ENCODE measurements at regions not wholly inside any gene's neighbourhood (a gene's known extent, or its start where the extent isn't known, plus 50 kb on each side); places are given as distances from the start of the nearest gene placed in this dataset.

DNA sequence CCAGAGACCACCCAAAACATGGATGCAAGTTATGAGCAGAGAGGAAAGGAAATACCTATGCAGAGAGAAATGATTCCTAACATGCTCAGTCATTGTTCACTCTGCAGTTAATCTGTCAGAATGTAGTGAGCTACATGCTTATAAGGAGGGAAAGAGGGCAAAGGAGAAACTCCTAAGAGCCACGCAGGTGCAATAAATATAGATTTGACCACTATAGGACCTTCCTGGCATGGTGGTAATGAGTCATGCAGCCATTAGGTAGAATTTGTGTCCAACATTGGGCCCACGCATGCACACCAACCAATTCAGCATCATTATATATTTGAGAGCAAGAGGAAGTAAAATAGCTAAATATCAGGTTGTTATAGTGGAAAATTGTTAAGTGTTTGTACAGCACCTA, 699.9 kb downstream of the DSC3 start:
- TF ChIP-seq, protein P1, sequence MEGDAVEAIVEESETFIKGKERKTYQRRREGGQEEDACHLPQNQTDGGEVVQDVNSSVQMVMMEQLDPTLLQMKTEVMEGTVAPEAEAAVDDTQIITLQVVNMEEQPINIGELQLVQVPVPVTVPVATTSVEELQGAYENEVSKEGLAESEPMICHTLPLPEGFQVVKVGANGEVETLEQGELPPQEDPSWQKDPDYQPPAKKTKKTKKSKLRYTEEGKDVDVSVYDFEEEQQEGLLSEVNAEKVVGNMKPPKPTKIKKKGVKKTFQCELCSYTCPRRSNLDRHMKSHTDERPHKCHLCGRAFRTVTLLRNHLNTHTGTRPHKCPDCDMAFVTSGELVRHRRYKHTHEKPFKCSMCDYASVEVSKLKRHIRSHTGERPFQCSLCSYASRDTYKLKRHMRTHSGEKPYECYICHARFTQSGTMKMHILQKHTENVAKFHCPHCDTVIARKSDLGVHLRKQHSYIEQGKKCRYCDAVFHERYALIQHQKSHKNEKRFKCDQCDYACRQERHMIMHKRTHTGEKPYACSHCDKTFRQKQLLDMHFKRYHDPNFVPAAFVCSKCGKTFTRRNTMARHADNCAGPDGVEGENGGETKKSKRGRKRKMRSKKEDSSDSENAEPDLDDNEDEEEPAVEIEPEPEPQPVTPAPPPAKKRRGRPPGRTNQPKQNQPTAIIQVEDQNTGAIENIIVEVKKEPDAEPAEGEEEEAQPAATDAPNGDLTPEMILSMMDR (IDR thresholded peaks at IDR 0.05), result no peak
- no peak for TF ChIP-seq POLR2A (IDR thresholded peaks at IDR 0.05)
- 47 to 62% methylated on average over 2 of the region's 2 CpGs for WGBS, 2 donors

DNA sequence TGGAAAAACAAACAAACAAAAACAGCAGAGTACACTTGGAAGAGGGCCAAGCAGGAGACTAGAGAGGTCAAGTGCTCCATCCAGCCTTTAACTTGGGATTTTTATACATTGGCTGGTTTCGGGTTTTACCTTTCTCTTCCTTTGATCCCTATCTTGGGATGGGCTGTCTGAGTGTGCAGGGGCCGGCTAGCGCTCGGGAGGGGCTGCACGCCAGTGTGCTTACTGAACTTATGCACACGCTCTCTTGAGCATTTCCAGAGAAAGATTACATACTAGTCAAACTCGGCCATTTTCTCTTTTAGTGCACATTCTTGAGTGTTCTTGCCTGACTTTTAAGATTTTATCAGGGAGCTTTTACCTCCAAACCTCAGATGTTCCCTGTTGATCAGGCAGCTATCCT, 707.8 kb downstream of the DSC3 start:
- WGBS, 2 donors, result 84 to 92% methylated on average over 7 of the region's 7 CpGs
- DNase-seq (ENCODE audit: low spot score in 2 of 2), result no peak
- no peak for TF ChIP-seq POLR2A (IDR thresholded peaks at IDR 0.05)
- intact Hi-C loops (cut with DNase I; ENCODE audit: low total_unique reads), result no loop called here
- no peak overlapping the region for H3K4me3 ChIP-seq (ENCODE audit: low read depth, poor library complexity, severe bottlenecking)

More for the DNA sequence above, 699.9 kb downstream of the DSC3 start:
- intact Hi-C loops (cut with DNase I; ENCODE audit: low total_unique reads), result no loop called here
- DNase-seq (ENCODE audit: low spot score in 2 of 2), result no peak
- no peak overlapping the region for H3K4me3 ChIP-seq (ENCODE audit: low read depth, poor library complexity, severe bottlenecking)

DNA sequence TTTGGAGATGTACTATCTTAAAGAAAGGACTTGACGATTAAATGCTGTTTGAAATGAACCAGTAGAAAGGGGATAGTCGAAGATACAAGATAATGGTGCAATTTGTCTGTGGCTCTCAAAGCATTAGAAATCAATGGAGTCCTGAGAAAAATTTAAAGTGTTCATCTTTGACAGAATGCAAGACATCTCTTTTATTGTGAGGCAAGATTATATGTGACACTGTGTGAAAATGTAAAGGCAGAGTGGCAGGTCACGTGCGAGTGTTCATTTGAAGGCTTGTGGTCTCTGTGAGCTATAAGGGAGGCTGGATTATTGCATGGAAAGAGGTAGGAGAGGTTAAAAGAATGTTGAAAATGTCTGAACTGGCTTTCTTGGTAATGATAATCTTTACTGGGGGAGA, 709.2 kb downstream of the DSC3 start:
- DNase-seq (ENCODE audit: low spot score in 2 of 2), result no peak
- no peak for TF ChIP-seq POLR2A (IDR thresholded peaks at IDR 0.05)
- TF ChIP-seq, protein P1 (IDR thresholded peaks at IDR 0.05), result no peak
- intact Hi-C loops (cut with DNase I; ENCODE audit: low total_unique reads), result no loop called here
- no peak overlapping the region for H3K4me3 ChIP-seq (ENCODE audit: low read depth, poor library complexity, severe bottlenecking)
- WGBS, 2 donors, result 87 to 91% methylated on average over 4 of the region's 4 CpGs

DNA sequence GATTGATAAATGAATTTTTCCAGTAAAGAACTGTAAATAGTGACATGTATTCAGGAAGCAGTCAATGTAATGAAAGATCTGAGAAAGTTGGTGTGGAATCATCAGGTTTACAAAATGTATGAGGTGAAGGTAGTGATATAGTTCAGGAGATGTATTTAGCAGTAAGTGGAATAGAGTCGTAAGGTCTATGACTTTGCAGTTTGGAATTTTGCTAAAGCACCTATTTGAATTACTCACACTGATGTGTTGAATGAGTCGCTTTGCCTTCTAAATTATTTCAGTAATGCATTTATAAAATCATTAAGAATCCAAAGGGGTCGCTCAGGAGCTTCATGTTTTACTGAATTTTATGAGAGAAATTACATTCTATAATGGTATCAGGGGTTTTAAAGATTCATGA, 713.7 kb downstream of the DSC3 start:
- intact Hi-C loops (cut with DNase I; ENCODE audit: low total_unique reads), result no loop called here
- DNase-seq (ENCODE audit: low spot score in 2 of 2), result no peak
- TF ChIP-seq POLR2A (IDR thresholded peaks at IDR 0.05), result no peak
- TF ChIP-seq, protein P1 (IDR thresholded peaks at IDR 0.05), result no peak
- 72 to 84% methylated on average over 3 of the region's 3 CpGs for WGBS, 2 donors
- H3K4me3 ChIP-seq (ENCODE audit: low read depth, poor library complexity, severe bottlenecking), result no peak overlapping the region

DNA sequence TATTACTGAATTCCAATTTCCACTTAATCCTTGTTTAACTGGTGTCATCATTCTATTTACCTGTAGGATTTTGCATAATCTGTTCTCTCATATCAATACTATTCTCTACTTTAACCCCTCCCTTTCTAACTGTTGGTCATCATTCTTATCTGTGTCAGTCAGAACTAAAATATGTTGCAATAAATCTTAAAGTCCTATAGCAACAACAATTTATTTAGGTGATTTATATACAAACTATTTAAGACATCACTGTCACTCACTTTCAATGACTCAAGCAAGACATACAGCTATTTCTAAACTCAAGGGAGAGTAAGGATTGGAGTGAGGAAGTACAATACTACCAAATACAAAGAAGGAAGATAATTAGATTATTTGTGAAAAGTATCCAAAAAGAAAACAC, 740.4 kb downstream of the DSC3 start:
- H3K4me3 ChIP-seq (ENCODE audit: low read depth, poor library complexity, severe bottlenecking), result no peak overlapping the region
- no peak for DNase-seq (ENCODE audit: low spot score in 2 of 2)
- TF ChIP-seq, protein P1 (IDR thresholded peaks at IDR 0.05), result no peak
- no peak for TF ChIP-seq POLR2A (IDR thresholded peaks at IDR 0.05)
- intact Hi-C loops (cut with DNase I; ENCODE audit: low total_unique reads), result no loop called here

DNA sequence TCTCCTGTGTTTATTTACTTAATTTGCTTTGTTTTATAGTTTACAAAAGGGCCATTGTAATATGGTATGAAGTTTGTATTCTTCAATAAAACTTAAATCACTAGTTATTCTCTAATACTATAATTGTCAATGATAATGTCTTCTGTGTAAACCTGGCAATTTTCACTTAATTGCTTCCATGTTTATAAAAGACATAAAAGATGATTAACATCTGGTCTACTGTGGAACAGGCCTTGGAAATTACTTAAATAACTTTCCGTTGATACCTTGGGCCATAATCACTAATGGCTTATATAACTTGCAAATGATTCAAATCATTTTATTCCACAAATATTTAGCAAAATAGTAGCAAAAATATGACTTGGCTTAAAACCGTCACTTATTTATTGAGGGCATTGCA, 743.8 kb downstream of the DSC3 start:
- DNase-seq (ENCODE audit: low spot score in 2 of 2), result no peak
- H3K4me3 ChIP-seq (ENCODE audit: low read depth, poor library complexity, severe bottlenecking), result no peak overlapping the region
- TF ChIP-seq, protein P1 (IDR thresholded peaks at IDR 0.05), result no peak
- TF ChIP-seq POLR2A (IDR thresholded peaks at IDR 0.05), result no peak
- 57 to 64% methylated on average over 2 of the region's 2 CpGs for WGBS, 2 donors
- intact Hi-C loops (cut with DNase I; ENCODE audit: low total_unique reads), result no loop called here

Measured in lower leg skin (tissue), 4 donors.